HepG2 (cell line): ENCODE measurements at regions not wholly inside any gene's neighbourhood (a gene's known extent, or its start where the extent isn't known, plus 50 kb on each side); places are given as distances from the start of the nearest gene placed in this dataset.
A peak's percentile ranks its signal among the peaks of the same experiment; 100 is the strongest.

ENCODE experiments used
- ATAC-seq: fragments of 200-7000 bp; cut with Tn5 transposase; 3 replicates; pipeline ENCODE4 v1.9.1; 2020; ENCODE audit warnings: mild to moderate bottlenecking, moderate library complexity
- BruUV-seq: library from RNA; stranded (reverse); fragments of 400-500 nt; replicated peaks from 2 replicates; lab custom pipeline; 2021; lab: Mats Ljungman, UMichigan
- CTCF ChIA-PET: fragments of 300-600 bp; formaldehyde crosslinking; extraction: SDS; loops from one replicate; lab custom pipeline; 2021; ENCODE audit warnings: low total read pairs, inconsistent platforms, low intra/inter-chr PET ratio; lab: Yijun Ruan, JAX
- POLR2A ChIA-PET: fragments of 350-600 bp; sonication (Branson Sonifier 250); formaldehyde crosslinking; loops from one replicate; lab custom pipeline; 2020; ENCODE audit warnings: antibody characterized with exemption, inconsistent platforms; lab: Yijun Ruan, JAX
- DNase-seq: peaks from one replicate; pipeline ENCODE4 v3.0.0-alpha.2; 2015; ENCODE audit warnings: low spot score
- FAIRE-seq: peaks from 3 replicates; lab custom pipeline; 2011; peaks lifted over from hg19 to GRCh38; lab: Jason Lieb, UNC
- H2AFZ ChIP-seq: one replicate; pipeline ENCODE4 v1.6.1; 2011; ENCODE audit warnings: low read length, inconsistent platforms
- H3K27ac ChIP-seq: fragments of 300-600 bp; 3 replicates; pipeline ENCODE4 v1.8.0; 2011; ENCODE audit warnings: mixed run types, mild to moderate bottlenecking, mixed read lengths, low read length, inconsistent platforms; ENCODE audit not compliant: insufficient read depth; ENCODE audit errors: extremely low read length
- H3K27me3 ChIP-seq, 2 experiments: fragments of 200-600 bp in 1 of 2; 2 replicates in 1 of 2; 3 replicates in 1 of 2; pipeline versions ENCODE4 v1.6.0 to v1.8.0; 2011; ENCODE audit warnings: low read length in 2 of 2, mild to moderate bottlenecking in 2 of 2, moderate library complexity in 2 of 2, inconsistent platforms in 1 of 2; ENCODE audit not compliant: insufficient read depth in 2 of 2, control insufficient read depth in 1 of 2
- H3K36me3 ChIP-seq, 2 experiments: fragments of 200-600 bp in 1 of 2; replicated peaks in 1 of 2; 2 replicates in 1 of 2; 3 replicates in 1 of 2; pipeline versions ENCODE4 v1.5.1 to v1.8.0; 2011; ENCODE audit warnings: low read length in 2 of 2, inconsistent platforms in 1 of 2; ENCODE audit not compliant: insufficient read depth in 2 of 2, control insufficient read depth in 1 of 2
- H3K4me1 ChIP-seq: 2 replicates; pipeline ENCODE4 v1.5.1; 2012; ENCODE audit warnings: low read length, inconsistent platforms; ENCODE audit not compliant: insufficient read depth
- H3K4me2 ChIP-seq: 2 replicates; pipeline ENCODE4 v1.6.0; 2011; ENCODE audit warnings: low read depth, low read length, inconsistent platforms
- H3K4me3 ChIP-seq, 3 experiments: fragments of 200-600 bp in 1 of 3; sonication (generic), shearing (Covaris generic) in 1 of 3; replicated peaks in 1 of 3; 2 replicates each; pipeline ENCODE4 v1.5.1; 2011 to 2016; ENCODE audit warnings: low read length in 3 of 3, inconsistent platforms in 2 of 3, low read depth in 2 of 3, mild to moderate bottlenecking in 2 of 3, control low read depth in 1 of 3, mixed read lengths in 1 of 3; ENCODE audit not compliant: insufficient read depth in 1 of 3
- H3K79me2 ChIP-seq: one replicate; pipeline ENCODE4 v1.6.1; 2011; ENCODE audit warnings: low read length, inconsistent platforms; ENCODE audit not compliant: insufficient read depth
- H3K9ac ChIP-seq: 2 replicates; pipeline ENCODE4 v1.6.0; 2011; ENCODE audit warnings: mild to moderate bottlenecking, low read depth, low read length, inconsistent platforms; ENCODE audit not compliant: insufficient read depth
- H3K9me3 ChIP-seq: 2 replicates; pipeline ENCODE4 v1.5.1; 2012; ENCODE audit warnings: mild to moderate bottlenecking, low read length
- H4K20me1 ChIP-seq: 2 replicates; pipeline ENCODE4 v1.6.0; 2011; ENCODE audit warnings: inconsistent platforms, mild to moderate bottlenecking, low read length, moderate library complexity; ENCODE audit not compliant: insufficient read depth
- AKAP8 ChIP-seq: sonication (generic); formaldehyde crosslinking; IDR thresholded peaks from 2 replicates; pipeline ENCODE4 v1.5.1; 2020; ENCODE audit warnings: mild to moderate bottlenecking, missing genetic modification reagents
- CBFB ChIP-seq: sonication (generic); formaldehyde crosslinking; IDR thresholded peaks from 2 replicates; pipeline ENCODE4 v1.4.0; 2020; ENCODE audit warnings: missing genetic modification reagents
- HCFC1 ChIP-seq: fragments of 150-350 bp; IDR thresholded peaks from 2 replicates; pipeline ENCODE4 v1.6.1; 2014; ENCODE audit warnings: low read depth, low read length
- MAFK ChIP-seq, 2 experiments: IDR thresholded peaks in 1 of 2; conservative IDR thresholded peaks in 1 of 2; 2 replicates each; pipeline ENCODE4 v1.6.1; 2011; ENCODE audit warnings: improper control_type of control experiment in 2 of 2, low read length in 2 of 2
- ZXDC ChIP-seq: sonication (generic); formaldehyde crosslinking; IDR thresholded peaks from 2 replicates; pipeline ENCODE4 v1.5.0; 2020; ENCODE audit warnings: mild to moderate bottlenecking, missing genetic modification reagents
- WGBS: methylation state at CpG from one replicate; pipeline ENCODE4 v1.1.6; 2017; ENCODE audit warnings: low lambda C conversion rate; 5-methylcytosine and 5-hydroxymethylcytosine counted together
- in situ Hi-C: cut with HindIII; loops from 2 replicates; pipeline ENCODE4 v1.10.0; 2017; ENCODE audit warnings: low pct_unique_long_range_greater_than_20kb; ENCODE audit not compliant: extremely low pct_ligation_motif_present
- intact Hi-C: fragments of 100-400 bp; cut with micrococcal nuclease; formaldehyde crosslinking; loops from one replicate; pipeline ENCODE4 v1.10.0; 2022; ENCODE audit not compliant: unreplicated experiment

- no peak for TF ChIP-seq ZXDC (CRISPR knock-in tag)
- no peak for TF ChIP-seq CBFB (CRISPR knock-in tag)
- TF ChIP-seq AKAP8 (CRISPR knock-in tag) = no peak
Measured at GRCh38 chr7:117951285-117951684, 78.0 kb upstream of the CTTNBP2 start (continued).

- Histone ChIP-seq H3K9ac (no peak overlapping the region), H4K20me1 (no peaks in the 10 kb centered on the region), H3K36me3 (no peaks in the 10 kb centered on the region), H3K79me2 (no peaks in the 10 kb centered on the region), H3K4me2 (no peak overlapping the region), H3K27ac (no peak overlapping the region), H3K27me3 (no peaks in the 10 kb centered on the region), H3K9me3 (no peaks in the 10 kb centered on the region), H2AFZ (no peak overlapping the region), H3K4me3 (no peak overlapping the region), H3K4me1 (no peaks in the 10 kb centered on the region)
- FAIRE-seq (no peak), DNase-seq (no peak), ATAC-seq (peak; percentile 45; the same call in 1 of the 3 replicates)
- 0 out of 4 replicates have a peak, but pooled peaks of 1 of the 2 experiments have one; percentile 3 for TF ChIP-seq MAFK (conservative IDR thresholded peaks at IDR 0.05 in 1 of 2, IDR thresholded peaks at IDR 0.05 in 1 of 2; ENCODE audit: low read length in 2 of 2)
- TF ChIP-seq HCFC1 = no peak
- CTCF ChIA-PET = no interaction called here
- intact Hi-C loops (no loop called here), in situ Hi-C loops (no loop called here)
- POLR2A ChIA-PET = no interaction called here
- BruUV-seq = no TSS peak
- 7% methylated on average over 4 of the region's 4 CpGs for WGBS
Measured at GRCh38 chr7:117951691-117952280, 78.5 kb upstream of the CTTNBP2 start.
